EL (cell line): ENCODE measurements at regions not wholly inside any gene's neighbourhood (a gene's known extent, or its start where the extent isn't known, plus 50 kb on each side); places are given as distances from the start of the nearest gene placed in this dataset.

Experiments
- DNase-seq: peaks from one replicate; pipeline ENCODE4 v3.0.0-alpha.2; 2016

DNA sequence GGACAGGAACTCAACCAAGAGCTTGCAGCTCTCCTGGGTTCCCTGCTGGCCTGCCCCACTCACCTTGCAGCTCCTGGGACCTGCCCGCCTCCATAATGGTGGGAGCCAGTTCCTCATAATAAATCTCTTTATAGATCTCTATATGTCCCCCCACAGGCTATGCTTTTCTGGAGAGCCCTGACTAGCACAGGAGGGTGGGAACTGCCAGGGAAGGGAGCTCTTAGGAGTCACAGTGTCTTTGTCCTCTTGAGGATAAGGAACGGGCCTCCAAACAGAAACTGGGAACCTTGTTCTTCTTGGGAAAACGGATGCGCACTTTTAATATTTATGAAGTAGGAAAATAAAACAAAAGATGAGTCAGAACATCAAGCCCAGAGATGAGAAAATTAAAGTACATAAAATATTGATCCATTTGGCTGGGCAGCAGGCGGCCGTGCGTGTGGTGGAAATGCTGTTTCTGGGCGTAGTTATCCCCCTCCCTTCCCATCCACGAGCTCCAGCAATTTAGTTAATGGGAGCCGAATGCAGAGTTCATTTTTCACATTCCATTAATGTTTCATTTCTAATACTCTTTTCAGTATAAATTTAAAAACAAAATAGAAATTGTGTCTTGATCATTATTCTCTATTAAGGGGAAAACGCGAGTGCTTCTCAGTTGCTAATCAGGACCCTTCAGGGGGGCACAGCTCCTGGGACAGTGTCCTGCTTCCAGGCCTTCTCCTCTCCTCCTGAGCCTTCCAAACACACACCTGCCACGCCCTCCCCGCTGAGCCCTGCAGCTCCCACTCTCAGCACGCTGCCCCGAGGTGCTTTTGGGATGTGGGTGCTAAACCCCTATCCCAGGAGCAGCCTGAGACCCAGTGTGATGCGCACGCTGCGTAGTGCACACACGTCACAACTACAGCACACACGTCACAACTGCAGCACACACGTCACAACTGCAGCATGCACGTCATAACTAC is 323.3 kb upstream of the AJAP1 start:
- no peak for DNase-seq

DNA sequence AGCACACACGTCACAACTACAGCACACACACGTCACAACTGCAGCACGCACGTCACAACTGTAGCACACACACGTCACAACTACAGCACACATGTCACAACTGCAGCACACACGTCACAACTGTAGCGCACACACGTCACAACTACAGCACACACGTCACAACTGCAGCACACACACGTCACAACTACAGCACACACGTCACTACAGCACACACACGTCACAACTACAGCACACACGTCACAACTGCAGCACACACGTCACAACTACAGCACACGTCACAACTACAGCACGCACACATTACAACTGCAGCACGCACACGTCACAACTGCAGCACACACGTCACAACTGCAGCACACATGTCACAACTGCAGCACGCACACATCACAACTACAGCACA is 322.6 kb upstream of the AJAP1 start:
- no peak for DNase-seq

GRCh38 chr1:4336507-4336906 is 317.9 kb upstream of the AJAP1 start:
- no peak for DNase-seq

GRCh38 chr1:4341421-4341820 is 313.0 kb upstream of the AJAP1 start:
- DNase-seq = no peak

GRCh38 chr1:4344065-4344732 is 310.2 kb upstream of the AJAP1 start:
- no peak for DNase-seq

DNA sequence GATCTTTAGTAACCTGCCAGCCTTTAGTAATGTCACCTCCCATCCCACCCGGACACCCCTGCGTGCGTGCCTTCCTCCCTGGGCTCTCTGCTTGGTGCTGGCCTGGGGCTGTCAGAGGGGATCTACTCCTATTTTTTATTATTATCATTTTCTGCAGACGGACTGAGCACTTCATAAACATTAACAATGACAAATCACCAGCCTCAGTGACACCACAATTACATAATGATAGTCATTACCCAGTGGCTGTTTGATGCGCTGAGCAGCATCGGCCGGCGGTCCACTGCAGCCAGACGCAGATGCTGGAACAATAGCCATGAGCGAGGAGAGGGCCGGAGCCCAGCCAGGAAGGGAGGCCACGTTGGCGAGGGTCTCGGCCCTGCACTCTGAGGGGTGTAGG is 309.3 kb upstream of the AJAP1 start:
- DNase-seq = no peak

DNA sequence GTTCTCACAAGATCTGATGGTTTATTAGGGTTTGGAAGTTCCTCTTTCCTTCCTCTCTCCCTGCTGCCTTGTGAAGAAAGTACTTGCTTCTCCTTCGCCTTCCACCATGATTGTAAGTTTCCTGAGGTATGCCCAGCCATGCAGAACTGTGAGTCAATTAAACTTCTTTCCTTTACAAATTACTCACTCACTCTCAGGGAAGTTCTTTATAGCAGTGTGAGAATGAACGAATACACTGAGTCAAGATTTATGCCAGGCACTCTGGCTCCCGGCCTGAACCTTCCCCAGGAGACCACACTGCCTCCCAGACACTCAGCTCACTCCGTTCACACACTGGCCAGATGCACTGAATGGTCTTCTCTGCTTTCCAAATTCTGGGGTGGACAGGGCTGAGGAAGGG is 308.3 kb upstream of the AJAP1 start:
- no peak for DNase-seq

DNA sequence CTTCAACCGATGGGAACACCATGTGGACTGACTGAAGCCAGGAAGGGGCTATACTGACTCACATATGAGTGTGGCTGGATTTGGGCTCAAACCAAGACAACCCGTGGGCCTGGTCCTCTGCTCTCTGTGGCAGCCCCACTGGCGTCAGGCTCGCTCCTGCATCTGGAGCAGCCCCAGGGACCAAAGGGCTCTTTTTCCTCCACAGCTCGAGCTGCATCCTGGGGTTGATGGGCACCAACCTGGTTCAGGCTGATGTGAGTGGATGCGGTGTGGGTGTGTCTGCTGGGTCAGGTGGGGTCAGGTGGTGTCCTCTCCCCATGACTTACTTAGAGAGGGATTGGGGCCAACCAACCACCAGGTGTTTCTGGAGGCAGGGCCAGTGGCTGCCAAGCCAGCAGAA is 303.0 kb upstream of the AJAP1 start:
- no peak for DNase-seq

GRCh38 chr1:4353090-4353856 is 301.1 kb upstream of the AJAP1 start:
- DNase-seq = no peak

DNA sequence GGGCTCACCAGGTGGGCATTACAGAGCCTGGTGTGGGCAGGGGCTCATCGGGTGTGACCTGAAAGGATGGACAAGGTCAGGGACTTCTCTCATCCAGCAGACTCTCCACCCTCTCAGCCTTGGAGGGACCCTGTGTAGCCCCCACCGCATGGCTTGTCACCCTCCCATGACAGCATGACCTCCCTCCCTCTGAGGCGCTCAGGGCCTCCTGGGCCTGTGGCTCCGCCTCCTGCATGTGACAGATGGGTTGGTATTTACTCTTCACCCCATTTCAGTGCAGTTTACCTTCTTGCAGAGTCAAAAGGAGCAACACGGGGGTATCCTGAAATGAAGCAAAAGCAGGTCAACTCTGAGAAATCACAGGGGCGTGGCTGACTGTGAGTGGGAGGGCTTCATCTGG is 298.6 kb upstream of the AJAP1 start:
- DNase-seq = no peak

- no peak for DNase-seq
These were observed 291.9 kb upstream of the AJAP1 start for GRCh38 chr1:4362314-4363044.

GRCh38 chr1:4366091-4366490 is 288.3 kb upstream of the AJAP1 start:
- no peak for DNase-seq

GRCh38 chr1:4367230-4367777 is 287.1 kb upstream of the AJAP1 start:
- no peak for DNase-seq

DNA sequence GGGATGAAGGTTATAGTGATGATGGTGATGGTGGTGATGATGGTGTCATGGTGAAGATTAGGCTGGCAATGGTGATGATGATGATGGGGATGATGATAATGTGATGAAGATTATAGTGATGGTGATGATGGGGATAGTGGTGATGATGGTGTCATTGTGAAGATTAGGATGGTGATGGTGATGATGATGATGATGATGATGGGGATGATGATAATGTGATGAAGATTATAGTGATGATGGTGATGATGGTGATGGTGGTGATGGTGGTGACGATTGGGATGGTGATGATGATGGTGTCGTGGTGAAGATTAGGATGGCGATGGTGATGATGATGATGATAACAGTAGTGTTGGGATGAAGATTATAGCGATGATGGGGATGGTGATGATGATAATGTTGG is 285.1 kb upstream of the AJAP1 start:
- no peak for DNase-seq

DNA sequence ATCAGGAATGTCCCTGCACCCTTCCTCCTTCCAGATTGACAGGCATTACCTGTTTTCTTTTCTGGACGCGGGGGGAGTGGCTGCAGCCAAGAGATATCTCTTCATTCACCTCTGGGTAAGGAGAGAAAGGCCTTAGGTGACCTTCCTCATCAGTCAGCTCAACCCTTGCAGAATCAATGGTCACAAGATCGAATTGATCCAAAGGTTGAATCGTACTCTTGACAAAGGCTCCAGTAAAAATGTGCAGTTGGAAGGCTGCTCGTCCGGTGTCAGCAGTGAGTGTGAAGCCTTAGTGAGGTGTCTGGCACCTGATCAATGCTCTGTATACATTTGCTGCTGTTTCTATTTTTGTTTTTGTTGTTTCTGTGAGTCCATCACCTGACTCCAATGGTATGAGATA is 282.6 kb upstream of the AJAP1 start:
- DNase-seq = no peak

GRCh38 chr1:4375812-4376211 is 278.6 kb upstream of the AJAP1 start:
- DNase-seq = no peak

DNA sequence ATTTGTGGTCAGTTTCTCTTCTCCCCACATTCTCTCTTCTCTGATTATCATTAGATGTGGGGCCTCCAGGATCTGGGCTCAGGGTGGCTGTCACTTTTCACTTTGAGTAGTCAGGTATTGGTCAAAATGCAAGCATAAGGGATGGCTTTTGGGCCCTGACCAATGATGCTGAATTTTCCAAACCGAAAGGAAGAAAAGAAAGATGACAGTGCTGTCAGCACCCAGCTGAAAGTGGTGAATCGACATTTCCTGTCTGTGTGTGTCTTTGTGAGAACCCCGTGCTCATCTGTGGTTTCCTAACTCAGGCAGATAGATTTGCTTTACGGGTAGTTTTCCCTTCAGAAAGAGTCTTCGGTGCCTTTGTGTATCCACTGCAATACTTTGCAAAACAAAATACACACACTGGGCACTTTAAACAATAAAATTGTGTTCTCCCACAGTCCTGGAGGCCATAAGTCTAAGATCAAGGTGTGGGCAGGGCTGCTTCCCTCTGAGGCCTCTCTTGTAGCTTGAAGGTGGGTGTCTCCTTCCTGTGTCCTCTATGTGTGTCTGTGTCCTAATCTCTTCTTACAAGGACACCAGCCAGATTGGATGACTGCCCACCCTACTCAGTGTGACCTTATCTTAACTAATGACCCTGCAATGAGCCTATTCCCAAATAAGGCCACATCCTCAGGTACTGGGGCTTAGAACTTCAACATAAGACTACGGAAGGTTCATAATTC is 274.8 kb upstream of the AJAP1 start:
- DNase-seq = no peak

DNA sequence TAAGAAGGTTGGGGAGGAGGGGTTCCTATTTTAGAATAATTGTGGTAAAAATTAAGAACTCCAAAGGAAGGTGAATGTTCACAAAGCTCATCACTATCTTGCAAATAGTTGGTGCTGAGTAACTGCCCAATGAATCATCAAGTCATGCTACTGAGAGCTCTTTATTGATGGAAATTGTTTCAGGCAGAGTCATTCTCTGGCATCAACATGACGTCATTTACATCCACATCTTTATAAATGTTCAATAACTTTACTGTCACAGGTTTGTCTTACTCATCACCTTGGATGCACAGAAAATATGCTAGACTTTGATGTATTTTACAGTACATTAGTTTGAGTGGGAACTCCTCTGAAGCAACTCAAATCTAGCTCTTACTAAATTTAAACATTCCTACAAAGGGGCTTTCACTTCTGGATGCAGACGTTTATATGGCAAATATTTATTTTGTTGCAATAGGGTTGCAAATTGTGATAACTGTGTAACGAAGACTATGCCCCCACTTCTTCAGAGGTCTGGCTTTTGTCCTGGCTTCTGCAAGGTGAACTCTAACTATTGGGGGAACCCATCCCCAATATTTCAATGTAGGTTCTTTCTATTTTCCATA is 273.7 kb upstream of the AJAP1 start:
- no peak for DNase-seq

DNA sequence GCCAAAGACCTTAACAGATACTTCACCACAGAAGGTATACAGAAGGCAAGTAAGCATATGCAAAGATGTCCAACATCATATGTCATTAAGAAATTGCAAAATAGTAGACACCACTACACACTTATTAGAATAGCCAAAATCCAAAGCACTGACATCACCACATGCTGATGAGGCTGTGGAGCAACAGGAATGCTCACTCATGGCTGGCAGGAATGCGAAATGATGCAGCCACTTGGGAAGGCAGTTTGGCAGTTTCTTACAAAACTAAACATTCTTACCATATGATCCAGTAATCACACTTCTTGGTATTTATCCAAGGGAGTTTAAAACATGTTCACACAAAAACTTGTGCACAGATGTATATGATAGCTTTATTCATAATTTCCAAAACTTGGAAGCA is 261.2 kb upstream of the AJAP1 start:
- no peak for DNase-seq

DNA sequence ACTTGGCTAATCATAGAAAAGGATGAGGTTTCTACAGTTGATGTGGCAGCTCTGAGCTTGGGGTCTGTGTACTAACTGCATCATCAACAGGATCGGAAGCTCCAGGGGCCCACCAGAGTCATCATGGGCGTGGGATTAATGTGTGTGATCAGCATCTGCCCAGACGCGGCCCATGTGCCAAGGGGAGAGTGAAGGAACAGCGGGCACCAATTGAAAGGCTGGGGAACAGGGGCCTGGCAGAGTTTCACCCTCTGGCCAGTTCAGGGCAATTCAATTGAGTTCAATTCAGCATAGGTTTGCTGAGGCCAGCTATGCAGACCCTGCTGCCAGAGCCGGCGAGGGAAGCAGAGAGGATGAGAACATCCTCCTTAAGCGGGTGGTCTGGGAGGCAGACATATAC is 260.0 kb upstream of the AJAP1 start:
- DNase-seq = no peak

DNA sequence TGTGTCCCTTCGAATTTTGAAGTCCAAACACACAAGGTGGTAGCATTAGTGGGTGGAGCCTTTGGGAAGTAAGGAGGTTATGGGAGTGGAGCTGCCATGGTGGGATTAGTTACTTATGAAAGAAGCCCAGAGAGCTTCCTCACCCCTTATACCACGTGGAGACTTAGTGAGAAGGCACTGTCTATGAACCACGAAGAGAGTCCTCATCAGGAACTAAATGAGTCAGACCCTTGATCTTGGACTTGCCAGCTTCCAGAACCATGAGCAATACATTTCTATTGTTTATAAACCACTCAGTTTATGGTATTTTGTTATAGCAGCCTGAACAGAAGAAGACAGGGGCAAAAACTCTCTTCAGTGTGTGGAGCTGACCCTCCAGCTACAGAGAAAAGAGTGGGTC is 259.3 kb upstream of the AJAP1 start:
- no peak for DNase-seq

DNA sequence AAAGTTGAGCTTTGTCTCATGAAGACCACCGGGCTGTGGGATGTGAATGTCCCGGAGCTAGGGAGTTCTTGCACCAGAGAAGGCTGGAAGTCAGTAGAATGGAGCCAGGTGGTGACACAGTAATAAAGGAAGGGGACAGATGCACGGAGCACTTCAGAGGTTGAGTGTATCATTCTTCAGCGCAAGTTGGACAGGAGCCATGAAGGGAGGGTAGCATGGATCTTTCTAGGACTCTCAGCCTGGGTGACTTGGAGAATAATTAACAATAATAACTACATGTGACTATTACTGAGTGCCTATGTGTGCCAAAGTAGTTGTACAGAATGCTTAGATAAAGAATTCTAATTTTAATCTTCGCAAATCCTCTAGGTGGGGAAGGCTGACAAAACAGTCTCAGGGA is 258.7 kb upstream of the AJAP1 start:
- no peak for DNase-seq
